IPS DF 19.7 (cell line): ENCODE measurements at regions not wholly inside any gene's neighbourhood (a gene's known extent, or its start where the extent isn't known, plus 50 kb on each side); places are given as distances from the start of the nearest gene placed in this dataset.

ENCODE experiments used
- DNase-seq: peaks from one replicate; pipeline ENCODE4 v3.0.0-alpha.2; 2013; ENCODE audit warnings: low read depth, low spot score

DNA sequence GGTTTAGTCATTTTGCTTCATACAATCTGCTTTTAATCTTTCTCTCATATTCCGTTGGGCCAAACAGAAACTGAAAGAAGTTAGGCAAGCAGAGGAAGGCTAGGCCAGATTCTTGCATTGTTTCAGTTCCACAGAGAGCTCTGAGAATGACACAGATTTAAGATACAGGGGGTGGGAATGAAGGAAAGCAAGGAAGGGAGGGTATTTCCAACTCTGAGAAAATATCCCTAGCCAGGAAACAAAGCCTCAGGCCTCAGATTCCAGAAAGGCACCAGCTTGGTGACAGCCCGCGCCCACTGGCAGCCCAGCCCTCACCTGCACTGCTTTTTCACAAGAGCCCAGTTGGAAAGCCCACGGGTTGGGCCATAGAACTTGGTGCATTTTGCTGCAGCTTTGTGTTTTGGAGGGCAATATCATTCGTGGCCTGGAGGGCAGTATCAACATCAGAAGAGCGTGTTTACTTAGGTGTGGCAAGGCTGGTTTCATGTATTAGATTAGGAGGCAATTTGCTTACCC is 63.5 kb downstream of the ENC1 start:
- DNase-seq = no peak

GRCh38 chr5:74575741-74576538 is 64.6 kb downstream of the ENC1 start:
- DNase-seq = no peak

DNA sequence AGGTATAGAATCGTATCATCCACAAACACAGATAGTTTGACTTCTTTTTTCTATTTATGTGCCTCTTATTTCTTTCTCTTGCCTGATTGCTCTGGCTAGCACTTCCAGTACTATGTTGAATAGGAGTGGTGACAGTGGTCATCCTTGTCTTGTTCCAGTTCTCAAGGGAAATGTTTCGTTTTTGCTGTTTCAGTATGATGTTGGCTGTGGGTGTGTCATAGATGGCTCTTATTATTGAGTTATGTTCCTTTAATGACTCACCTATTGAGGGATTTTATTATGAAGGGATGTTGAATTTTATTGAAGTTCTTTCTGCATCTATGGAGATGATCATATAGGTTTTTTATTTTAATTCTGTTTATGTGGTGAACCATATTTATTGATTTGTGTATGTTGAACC is 70.3 kb downstream of the ENC1 start:
- no peak for DNase-seq

DNA sequence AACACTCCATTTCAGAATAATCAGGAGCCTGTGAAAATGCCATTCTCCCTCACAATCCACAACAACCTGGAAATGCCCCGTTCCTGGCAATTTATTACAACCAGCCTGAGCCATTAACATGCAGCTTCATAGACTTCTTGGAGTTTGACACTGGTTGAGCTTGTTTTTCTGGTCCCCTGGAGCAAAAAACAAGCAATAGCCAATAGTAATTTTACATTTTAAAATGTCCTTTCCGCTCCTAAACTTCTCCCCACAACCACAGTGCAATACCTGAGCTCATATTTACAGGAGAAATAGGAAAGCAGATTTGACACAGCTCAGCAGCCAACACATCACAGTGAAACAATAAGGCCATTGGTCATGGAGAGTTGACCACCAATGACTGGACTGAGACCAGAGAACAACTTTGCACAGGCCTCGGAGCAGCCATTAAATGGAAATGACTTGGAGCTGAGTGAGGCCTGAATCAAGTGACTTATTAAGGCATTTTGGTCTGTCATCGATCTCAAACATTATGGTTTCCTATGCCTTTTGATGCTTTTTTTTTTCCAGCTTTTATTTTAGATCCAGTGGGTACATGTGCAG is 73.0 kb downstream of the ENC1 start:
- DNase-seq = no peak

- DNase-seq = no peak
Observed at GRCh38 chr5:74562122-74562521, 78.4 kb downstream of the ENC1 start.

DNA sequence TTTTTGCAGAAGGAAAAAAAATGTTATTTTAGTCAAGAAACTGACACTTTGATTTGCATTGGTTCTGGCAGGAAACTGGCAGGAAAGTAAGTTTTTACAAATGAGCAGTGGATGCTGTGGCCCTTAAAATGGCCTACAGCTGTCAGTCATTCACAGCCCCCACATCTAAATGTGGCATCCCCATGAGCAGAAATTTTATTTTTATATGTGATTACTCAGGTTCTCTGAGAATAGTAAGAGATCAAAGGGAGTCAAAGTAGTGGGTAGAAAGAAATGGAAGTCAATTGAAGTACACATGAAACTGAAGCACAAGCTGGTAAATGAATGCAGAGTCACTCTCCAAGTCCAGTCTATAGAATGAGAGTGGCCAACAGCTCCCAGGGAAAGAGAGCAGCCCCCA is 80.3 kb downstream of the ENC1 start:
- DNase-seq = no peak

- DNase-seq = no peak
Observed at GRCh38 chr5:74556631-74557595, 83.6 kb downstream of the ENC1 start.

GRCh38 chr5:74556006-74556405 is 84.5 kb downstream of the ENC1 start:
- DNase-seq = no peak

- DNase-seq = no peak
Observed at GRCh38 chr5:74552101-74552500, 88.4 kb downstream of the ENC1 start.

GRCh38 chr5:74550927-74551326 is 89.6 kb downstream of the ENC1 start:
- DNase-seq = no peak

DNA sequence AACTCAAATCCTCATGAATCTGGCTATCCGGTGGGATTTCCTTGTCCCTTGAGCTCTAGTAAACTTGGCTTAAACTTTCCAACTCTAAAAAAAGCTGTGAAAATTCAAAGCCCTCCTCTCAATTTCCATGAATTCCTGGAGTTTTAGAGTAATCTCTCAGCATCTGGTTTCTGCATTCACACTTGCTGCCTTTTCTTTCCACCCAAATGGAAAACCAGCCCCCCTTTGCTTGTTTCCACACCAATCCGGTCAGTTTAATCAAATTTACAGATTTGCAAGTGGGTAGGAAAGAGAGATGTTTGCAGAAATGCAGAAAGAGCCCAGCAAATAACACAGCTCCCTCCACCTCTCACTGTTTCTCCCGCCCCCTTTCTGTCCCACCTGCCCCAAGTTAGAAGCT is 91.1 kb downstream of the ENC1 start:
- DNase-seq = no peak

DNA sequence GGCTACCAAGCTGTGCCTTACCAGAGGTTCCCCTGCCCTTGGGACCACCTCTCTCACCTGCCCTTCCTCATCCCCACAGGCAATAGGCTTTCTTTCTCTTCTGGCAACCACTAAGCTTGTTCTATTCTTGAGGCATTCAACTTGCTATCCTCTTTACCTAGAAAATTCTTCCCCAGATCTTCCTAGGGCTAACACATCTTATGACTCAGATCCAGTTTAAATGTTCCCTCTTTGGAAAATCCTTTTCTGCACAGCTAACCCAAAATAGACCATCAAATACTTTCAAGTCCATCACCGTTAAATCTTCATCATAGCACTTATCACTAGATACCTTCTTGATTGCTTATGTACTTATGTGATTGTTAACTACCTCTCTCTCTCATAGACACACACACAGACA is 93.7 kb downstream of the ENC1 start:
- no peak for DNase-seq

- no peak for DNase-seq
Observed at GRCh38 chr5:74544811-74545210, 95.7 kb downstream of the ENC1 start.

DNA sequence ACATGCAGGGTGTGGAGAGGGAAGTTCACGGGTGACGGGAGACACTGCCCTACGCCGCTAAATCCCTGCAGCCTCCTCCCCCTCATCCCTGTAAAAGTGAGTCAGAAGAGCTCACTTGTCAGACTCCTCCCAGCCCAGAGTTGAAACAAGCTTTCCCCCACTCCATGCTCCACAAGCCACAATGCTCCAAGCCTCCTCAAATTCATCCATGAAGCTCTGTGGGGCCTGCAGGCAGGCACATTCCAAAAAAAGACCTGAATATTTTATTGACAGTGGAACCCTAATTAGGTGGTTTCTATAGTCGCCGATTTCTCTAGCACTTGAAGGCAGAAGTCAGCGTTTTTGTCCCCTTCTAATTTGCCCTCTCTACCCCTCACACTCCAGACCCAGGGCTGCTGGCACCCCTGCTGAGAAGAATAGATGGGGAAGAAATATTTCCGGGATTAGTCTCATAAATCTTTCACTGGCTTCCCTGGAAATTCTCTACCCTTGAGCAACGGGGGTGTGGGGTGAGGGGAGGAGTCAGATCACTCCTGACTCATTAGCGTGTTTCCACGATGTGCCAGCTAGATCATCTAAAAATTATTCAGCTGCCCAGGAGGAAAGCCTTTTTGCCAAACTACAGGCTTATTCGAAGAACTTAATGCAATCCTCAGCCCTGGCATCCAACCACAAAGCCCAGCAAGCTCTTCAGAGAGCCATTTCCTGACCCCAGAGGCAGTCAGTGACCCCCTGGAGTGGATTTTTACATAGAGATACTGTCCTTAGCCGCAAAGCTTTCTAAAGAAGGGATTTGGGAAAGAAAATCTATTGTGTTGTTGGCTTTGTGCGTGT is 97.1 kb downstream of the ENC1 start:
- peak; percentile 73 for DNase-seq

DNA sequence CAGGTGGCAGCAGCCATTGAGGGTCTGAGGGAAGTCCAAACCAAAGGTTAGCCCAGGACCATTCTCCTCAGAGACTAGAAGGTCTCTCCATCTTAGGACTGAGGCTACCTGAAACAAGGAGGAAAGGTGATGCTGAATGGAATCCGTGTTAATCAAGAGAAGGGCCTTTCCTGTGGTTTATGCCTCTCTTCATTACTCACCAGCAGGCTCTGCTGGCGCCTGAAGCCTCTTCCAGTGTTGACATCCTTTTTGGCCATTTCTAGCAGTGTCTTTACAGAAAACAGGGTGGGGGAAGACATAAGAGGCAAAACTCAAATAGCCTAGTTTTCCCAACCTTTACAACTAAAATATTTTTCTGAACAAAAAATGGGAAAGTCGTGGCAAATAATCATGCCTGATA is 98.0 kb downstream of the ENC1 start:
- DNase-seq = no peak

DNA sequence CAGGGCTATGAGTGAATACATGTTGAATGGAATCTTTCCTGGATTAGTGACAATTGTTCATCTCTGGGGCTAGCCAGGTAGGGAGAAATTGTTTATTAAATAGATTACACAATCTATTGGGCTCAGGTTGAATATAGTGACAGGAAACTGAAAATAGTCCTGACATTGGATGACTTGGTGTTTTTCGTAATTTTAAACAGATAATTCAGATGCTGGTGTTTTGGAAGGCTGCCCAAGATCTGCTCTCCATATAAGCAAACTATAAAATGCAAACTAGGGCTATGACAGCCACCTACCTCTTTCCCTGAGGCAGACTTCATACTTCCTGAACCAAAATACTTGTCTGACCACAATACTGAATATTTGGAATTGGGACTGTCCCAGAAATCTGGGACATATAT is 99.1 kb downstream of the ENC1 start:
- DNase-seq = no peak

GRCh38 chr5:74540622-74541021 is 99.9 kb downstream of the ENC1 start:
- DNase-seq = peak; percentile 61

DNA sequence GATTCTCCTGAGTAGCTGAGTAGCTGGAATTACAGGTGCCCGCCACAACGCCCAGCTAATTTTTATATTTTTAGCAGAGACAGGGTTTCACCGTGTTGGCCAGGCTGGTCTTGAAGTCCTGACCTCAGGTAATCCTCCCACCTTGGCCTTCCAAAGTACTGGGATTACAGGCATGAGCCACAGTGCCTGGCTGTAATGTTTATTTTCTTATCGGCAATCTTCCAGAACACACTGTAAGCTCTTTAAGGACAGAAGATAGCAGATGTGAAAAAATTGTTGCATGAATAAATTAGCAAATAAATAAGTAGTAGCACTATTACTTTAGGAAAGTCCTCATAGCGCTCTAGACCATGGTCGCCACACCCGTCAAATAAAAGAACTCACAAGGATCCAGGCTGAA is 100.5 kb downstream of the ENC1 start:
- DNase-seq = no peak

GRCh38 chr5:74538206-74538661 is 102.3 kb downstream of the ENC1 start:
- no peak for DNase-seq

- DNase-seq = no peak
Observed at GRCh38 chr5:74536658-74537057, 103.9 kb downstream of the ENC1 start.

GRCh38 chr5:74535926-74536325 is 104.6 kb downstream of the ENC1 start:
- no peak for DNase-seq
